PC-3 (cell line): ENCODE measurements at regions not wholly inside any gene's neighbourhood (a gene's known extent, or its start where the extent isn't known, plus 50 kb on each side); places are given as distances from the start of the nearest gene placed in this dataset.
"Not testable (repeated sequence)": the region's sequence is repeated elsewhere in the genome, so short reads cannot be mapped to it uniquely, and the experiment has no call there.

Experiments
- ATAC-seq: fragments of 200-7000 bp; cut with Tn5 transposase; 2 replicates; pipeline ENCODE4 v1.9.1; 2020; ENCODE audit warnings: mild to moderate bottlenecking, moderate library complexity
- BruUV-seq: library from RNA; stranded (reverse); fragments of 400-500 nt; replicated peaks from 2 replicates; lab custom pipeline; 2021; lab: Mats Ljungman, UMichigan
- CTCF ChIA-PET: fragments of 300-600 bp; sonication (Branson Sonifier 250); formaldehyde crosslinking; loops from one replicate; lab custom pipeline; 2022; ENCODE audit warnings: antibody characterized with exemption; lab: Charles Lee
- POLR2A ChIA-PET: fragments of 300-600 bp; sonication (Branson Sonifier 250); formaldehyde crosslinking; loops from one replicate; lab custom pipeline; 2022; ENCODE audit warnings: antibody characterized with exemption; ENCODE audit not compliant: unreplicated experiment; lab: Charles Lee
- DNase-seq: peaks from one replicate; pipeline ENCODE4 v3.0.0-alpha.2; 2015
- H2AFZ ChIP-seq: fragments of 300-600 bp; sonication (generic); 2 replicates; pipeline ENCODE4 v1.6.0; 2016; ENCODE audit warnings: antibody characterized with exemption, low read length
- H3F3A ChIP-seq: fragments of 300-600 bp; sonication (generic); one replicate; pipeline ENCODE4 v1.6.0; 2017; ENCODE audit warnings: antibody characterized with exemption, low read length, control low read depth, mild to moderate bottlenecking; ENCODE audit not compliant: unreplicated experiment
- H3K27ac ChIP-seq: fragments of 300-600 bp; sonication (generic); 2 replicates; pipeline ENCODE4 v1.5.1; 2016; ENCODE audit warnings: mild to moderate bottlenecking, low read length
- H3K27me3 ChIP-seq: fragments of 300-600 bp; sonication (generic); 2 replicates; pipeline ENCODE4 v1.6.1; 2016; ENCODE audit warnings: low read length, mixed read lengths
- H3K36me3 ChIP-seq: fragments of 300-600 bp; sonication (generic); 2 replicates; pipeline ENCODE4 v1.6.1; 2016; ENCODE audit warnings: low read depth, mixed run types, low read length, mixed read lengths
- H3K4me1 ChIP-seq: fragments of 300-600 bp; sonication (generic); 2 replicates; pipeline ENCODE4 v1.5.1; 2016; ENCODE audit warnings: low read length; ENCODE audit not compliant: insufficient read depth
- H3K4me2 ChIP-seq: fragments of 300-600 bp; sonication (generic); 2 replicates; pipeline ENCODE4 v1.6.0; 2016; ENCODE audit warnings: low read length
- H3K4me3 ChIP-seq: fragments of 300-600 bp; sonication (generic); 2 replicates; pipeline ENCODE4 v1.5.1; 2016; ENCODE audit warnings: mild to moderate bottlenecking, low read length, mixed read lengths
- H3K79me2 ChIP-seq: fragments of 300-600 bp; sonication (generic); 2 replicates; pipeline ENCODE4 v1.6.1; 2017; ENCODE audit warnings: low read length, mixed read lengths
- H3K9ac ChIP-seq: fragments of 300-600 bp; sonication (generic); 2 replicates; pipeline ENCODE4 v1.6.0; 2016; ENCODE audit warnings: mild to moderate bottlenecking, low read length
- H3K9me2 ChIP-seq: fragments of 300-600 bp; sonication (generic); replicated peaks from 2 replicates; pipeline ENCODE4 v1.6.1; 2016; ENCODE audit warnings: mixed run types, low read length, mixed read lengths
- H3K9me3 ChIP-seq: fragments of 300-600 bp; sonication (generic); 2 replicates; pipeline ENCODE4 v1.6.1; 2016; ENCODE audit warnings: low read length, mixed read lengths
- H4K20me1 ChIP-seq: fragments of 300-600 bp; sonication (generic); 2 replicates; pipeline ENCODE4 v1.6.1; 2016; ENCODE audit warnings: low read length, mixed read lengths
- CTCF ChIP-seq: fragments of 300-600 bp; sonication (generic); conservative IDR thresholded peaks from 2 replicates; pipeline ENCODE4 v1.5.1; 2017; ENCODE audit warnings: antibody characterized with exemption, low read depth, mild to moderate bottlenecking, low read length
- EZH2 ChIP-seq: fragments of 300-600 bp; sonication (generic); IDR thresholded peaks from one replicate; pipeline ENCODE4 v1.6.1; 2017; ENCODE audit warnings: antibody characterized with exemption, mild to moderate bottlenecking, low read length; ENCODE audit not compliant: unreplicated experiment
- EZH2phosphoT487 ChIP-seq: fragments of 300-600 bp; sonication (generic); IDR thresholded peaks from 2 replicates; pipeline ENCODE4 v1.6.1; 2018; ENCODE audit warnings: mild to moderate bottlenecking, antibody characterized with exemption, low read length, borderline replicate concordance
- intact Hi-C: fragments of 100-400 bp; cut with micrococcal nuclease; formaldehyde crosslinking; loops from 2 replicates; pipeline ENCODE4 v1.9.0; 2023

DNA sequence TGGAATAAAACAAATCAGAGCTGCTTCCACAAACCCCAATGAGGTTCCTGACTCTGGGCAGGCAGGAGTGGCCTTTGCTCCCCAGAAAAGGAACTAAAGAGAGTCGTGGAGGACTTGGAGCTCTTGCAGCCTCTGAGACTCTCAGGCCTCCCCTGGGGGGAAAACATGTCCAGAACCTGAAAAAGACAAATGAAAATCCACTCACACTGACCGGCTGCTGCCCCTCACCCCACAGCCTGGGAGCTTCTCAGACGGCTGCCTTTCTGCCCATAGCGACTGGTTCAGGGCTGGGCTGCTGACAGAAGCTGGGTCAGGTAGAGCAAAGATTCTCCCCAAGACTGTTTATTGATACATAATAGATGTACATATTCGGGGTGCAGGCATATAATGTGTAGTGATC, 356.0 kb downstream of the ADGRD1 start:
- no peak for DNase-seq

GRCh38 chr12:131310227-131310969, 356.7 kb downstream of the ADGRD1 start:
- CTCF ChIA-PET, POLR2A ChIA-PET, H3K9me2 ChIP-seq: not testable (repeated sequence)

More for the DNA sequence above, 356.0 kb downstream of the ADGRD1 start:
- Histone ChIP-seq H3K9me3 (no peaks in the 10 kb centered on the region), H3K36me3 (no peaks in the 10 kb centered on the region), H3K9me2 (no peaks in the 10 kb centered on the region), H3K9ac (no peak overlapping the region), H3K79me2 (no peaks in the 10 kb centered on the region), H3K4me2 (no peak overlapping the region), H3K4me3 (no peak overlapping the region), H3K27ac (no peak overlapping the region), H3K27me3 (peaks cover 18% of the 10 kb centered on the region), H2AFZ (no peak overlapping the region), H4K20me1 (no peaks in the 10 kb centered on the region), H3K4me1 (no peaks in the 10 kb centered on the region), H3F3A (no peaks in the 10 kb centered on the region)
- ATAC-seq = no peak
- BruUV-seq = no TSS peak
- ChIA-PET CTCF (no interaction called here), POLR2A (no interaction called here)
- intact Hi-C loops = no loop called here
- TF ChIP-seq EZH2 = no peak
- TF ChIP-seq EZH2phosphoT487 = no peak
- TF ChIP-seq CTCF = no peak

GRCh38 chr12:131311279-131311722, 357.6 kb downstream of the ADGRD1 start:
- H3K36me3 ChIP-seq, CTCF ChIA-PET, H3K4me3 ChIP-seq, H3K79me2 ChIP-seq, H3F3A ChIP-seq, H3K4me2 ChIP-seq, intact Hi-C loops, H2AFZ ChIP-seq, H3K9me2 ChIP-seq, POLR2A ChIA-PET, H3K4me1 ChIP-seq, H3K27ac ChIP-seq, H3K9me3 ChIP-seq, H3K9ac ChIP-seq, DNase-seq, H4K20me1 ChIP-seq, BruUV-seq: not testable (repeated sequence)
- peaks cover 18% of the 10 kb centered on the region for H3K27me3 ChIP-seq
- ATAC-seq = peak; percentile 37; the same call in 1 of the 2 replicates

More at GRCh38 chr12:131310227-131310969, 356.7 kb downstream of the ADGRD1 start:
- H3K27ac ChIP-seq, H3K4me3 ChIP-seq, H4K20me1 ChIP-seq, H2AFZ ChIP-seq, H3K9ac ChIP-seq, DNase-seq, H3F3A ChIP-seq, H3K4me2 ChIP-seq, intact Hi-C loops, ATAC-seq, H3K79me2 ChIP-seq, H3K9me3 ChIP-seq, BruUV-seq, H3K36me3 ChIP-seq, H3K4me1 ChIP-seq: not testable (repeated sequence)
- peaks cover 18% of the 10 kb centered on the region for H3K27me3 ChIP-seq

DNA sequence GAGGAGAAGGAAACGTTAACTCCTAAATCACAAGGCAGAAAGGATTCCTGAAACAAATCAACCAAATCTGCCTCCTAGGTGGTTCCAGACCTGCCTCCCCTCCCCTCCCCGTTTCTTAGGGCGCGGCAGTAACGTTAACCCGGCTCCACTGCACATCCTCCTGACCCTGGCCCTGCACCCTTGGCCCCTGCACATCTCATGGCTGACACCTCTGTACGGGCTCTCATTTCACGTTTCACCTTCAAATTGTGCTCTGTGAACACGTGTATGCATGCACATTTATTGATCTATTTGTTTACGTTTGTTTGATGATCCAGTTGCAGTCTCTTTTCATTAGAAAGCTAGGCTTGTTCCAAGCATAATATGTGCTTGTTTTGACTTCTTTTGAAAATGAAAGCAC, 358.1 kb downstream of the ADGRD1 start:
- no peak overlapping the region for H3K9ac ChIP-seq
- ATAC-seq (no peak), DNase-seq (no peak)
- no peak overlapping the region for H3K27ac ChIP-seq
- intact Hi-C loops = no loop called here
- no peaks in the 10 kb centered on the region for H3K79me2 ChIP-seq
- H3K4me1 ChIP-seq = no peaks in the 10 kb centered on the region
- H3F3A ChIP-seq = no peaks in the 10 kb centered on the region
- no peak for TF ChIP-seq EZH2phosphoT487
- no peak for TF ChIP-seq EZH2
- no peak overlapping the region for H3K4me2 ChIP-seq
- H4K20me1 ChIP-seq = no peaks in the 10 kb centered on the region
- ChIA-PET CTCF (no interaction called here), POLR2A (no interaction called here)
- H3K27me3 ChIP-seq = peaks cover 18% of the 10 kb centered on the region
- no peaks in the 10 kb centered on the region for H3K36me3 ChIP-seq
- H3K4me3 ChIP-seq = no peak overlapping the region
- no peaks in the 10 kb centered on the region for H3K9me3 ChIP-seq
- no TSS peak for BruUV-seq
- H3K9me2 ChIP-seq = no peaks in the 10 kb centered on the region
- H2AFZ ChIP-seq = no peak overlapping the region

DNA sequence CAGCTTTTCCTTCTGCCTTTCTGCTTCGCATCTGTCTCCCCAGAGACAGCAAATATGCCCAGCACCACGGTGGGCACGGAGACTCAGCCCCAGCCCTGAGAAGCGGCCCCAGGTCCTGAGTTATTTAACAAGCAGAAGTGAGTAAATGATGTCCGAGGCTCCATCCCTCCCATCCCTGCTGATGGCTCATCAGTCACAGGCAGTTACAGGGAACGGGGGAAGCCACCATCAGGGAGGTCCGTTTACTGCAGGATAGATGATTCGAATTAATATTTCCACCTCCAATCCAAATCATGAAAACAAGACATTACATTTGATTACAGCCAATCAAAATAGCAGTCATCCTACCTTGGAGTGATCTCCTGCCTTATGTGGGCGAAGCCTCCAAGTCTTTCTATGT, 358.7 kb downstream of the ADGRD1 start:
- H3K9me2 ChIP-seq, POLR2A ChIA-PET, H3K27ac ChIP-seq, H3K4me2 ChIP-seq, H2AFZ ChIP-seq, CTCF ChIA-PET, H3K9me3 ChIP-seq, H3K4me3 ChIP-seq, intact Hi-C loops, BruUV-seq, DNase-seq, H3K79me2 ChIP-seq, H3K4me1 ChIP-seq, H3F3A ChIP-seq, H3K9ac ChIP-seq, H4K20me1 ChIP-seq, H3K36me3 ChIP-seq: not testable (repeated sequence)
- peak; percentile 40; the same call in 1 of the 2 replicates for ATAC-seq
- H3K27me3 ChIP-seq = peaks cover 18% of the 10 kb centered on the region
